Daoy (cell line): ENCODE measurements at regions not wholly inside any gene's neighbourhood (a gene's known extent, or its start where the extent isn't known, plus 50 kb on each side); places are given as distances from the start of the nearest gene placed in this dataset.
A peak's percentile ranks its signal among the peaks of the same experiment; 100 is the strongest.
"Not testable (repeated sequence)": the region's sequence is repeated elsewhere in the genome, so short reads cannot be mapped to it uniquely, and the experiment has no call there.

Source experiments
- DNase-seq: peaks from one replicate; pipeline ENCODE4 v3.0.0-alpha.2; 2015; ENCODE audit warnings: low read depth

DNA sequence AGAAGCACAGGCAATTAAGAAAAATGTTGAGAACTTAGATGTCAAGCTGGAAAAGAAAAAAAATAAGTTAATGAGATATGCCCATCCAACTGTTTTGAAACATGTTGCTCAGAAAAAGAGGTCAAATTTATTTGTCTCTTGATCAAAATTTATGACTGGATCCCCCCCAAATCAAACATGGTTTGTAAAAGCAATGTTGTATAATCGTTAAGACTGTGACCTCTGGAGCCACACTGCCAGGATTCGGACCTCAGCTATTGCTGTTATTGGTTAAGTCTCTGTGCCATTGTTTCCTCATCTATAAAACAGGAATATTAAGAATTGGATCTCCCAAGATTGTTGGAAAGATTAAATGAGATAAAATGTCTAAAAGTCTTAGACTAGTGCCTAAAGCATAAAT lies 51.9 kb upstream of the LRRK2 start:
- no peak for DNase-seq

GRCh38 chr12:40171501-40171900 lies 53.3 kb upstream of the LRRK2 start:
- DNase-seq, result peak; percentile 7

DNA sequence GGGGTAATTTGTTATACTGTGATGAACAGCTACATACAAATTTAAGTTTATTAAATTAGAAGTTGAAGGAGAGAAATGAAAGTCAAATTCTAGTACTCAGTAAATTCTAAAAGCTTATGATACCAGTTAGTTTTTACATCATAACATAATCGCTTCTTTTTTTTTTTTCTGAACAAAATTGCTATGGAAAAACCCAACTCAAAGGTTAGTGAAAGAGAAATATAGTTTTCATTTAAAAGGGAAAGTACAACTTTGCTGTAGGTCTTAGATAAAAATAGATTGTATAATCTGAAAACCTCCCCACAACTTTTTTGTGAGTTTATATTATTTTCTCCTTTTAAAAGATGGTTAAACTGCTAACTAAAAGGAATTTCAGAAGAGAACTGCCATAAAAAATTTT lies 53.7 kb upstream of the LRRK2 start:
- DNase-seq, result no peak

GRCh38 chr12:40170593-40170992 lies 54.2 kb upstream of the LRRK2 start:
- peak; percentile 5 for DNase-seq

DNA sequence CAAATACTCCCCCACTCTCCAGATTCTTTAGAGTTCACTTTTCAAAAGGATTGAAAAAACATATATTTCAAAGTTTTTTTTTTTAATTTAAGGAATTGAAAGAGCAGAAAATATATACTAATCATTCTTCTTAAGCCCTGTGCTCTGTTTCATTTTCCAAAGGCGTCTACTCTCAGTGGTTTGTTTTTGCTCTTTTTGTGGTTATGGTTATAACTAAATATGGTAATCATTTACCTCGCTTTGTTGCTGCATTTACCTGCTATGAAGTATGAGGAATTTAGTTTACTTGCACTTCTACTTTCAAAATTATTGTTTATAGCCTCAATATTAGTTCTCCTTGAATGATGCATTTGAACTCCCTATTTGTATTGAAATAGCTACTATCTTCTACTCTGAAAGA lies 55.9 kb upstream of the LRRK2 start:
- no peak for DNase-seq

DNA sequence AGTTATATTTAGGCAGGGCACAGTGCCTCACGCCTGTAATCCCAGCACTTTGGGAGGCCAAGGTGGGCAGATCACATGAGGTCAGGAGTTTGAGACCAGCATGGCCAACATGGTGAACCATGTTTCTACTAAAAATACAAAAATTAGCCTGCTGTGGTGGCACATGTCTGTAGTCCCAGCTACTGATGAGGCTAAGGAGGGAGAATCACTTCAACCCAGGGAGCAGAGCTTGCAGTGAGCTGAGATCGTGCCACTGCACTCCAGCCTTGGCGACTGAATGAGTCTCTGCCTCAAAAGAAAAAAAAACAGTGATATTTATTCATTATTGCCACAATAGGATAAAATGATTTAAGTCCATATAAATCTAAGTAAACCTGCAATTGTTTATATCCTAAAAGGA lies 56.4 kb upstream of the LRRK2 start:
- DNase-seq, result not testable (repeated sequence)

GRCh38 chr12:40168001-40168400 lies 56.8 kb upstream of the LRRK2 start:
- no peak for DNase-seq

DNA sequence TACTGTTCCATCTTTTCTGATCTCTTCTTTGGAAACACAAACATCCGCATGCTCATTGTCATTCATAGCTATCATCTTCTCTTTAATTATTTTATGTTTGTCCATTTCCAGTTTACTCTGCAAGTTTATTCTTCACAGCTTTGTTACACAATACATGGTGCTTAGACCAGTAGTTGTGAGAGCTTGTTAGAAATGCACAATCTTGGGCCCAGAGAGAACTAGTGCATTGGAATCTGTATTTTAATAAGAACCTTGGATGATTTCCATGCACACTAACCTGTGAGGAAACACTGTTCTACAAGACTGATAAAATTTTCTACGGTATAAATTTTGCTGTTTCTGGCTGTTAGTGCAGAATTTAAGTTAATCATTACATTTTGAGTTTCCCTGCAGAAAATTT lies 59.3 kb upstream of the SLC2A13 start:
- DNase-seq, result no peak

DNA sequence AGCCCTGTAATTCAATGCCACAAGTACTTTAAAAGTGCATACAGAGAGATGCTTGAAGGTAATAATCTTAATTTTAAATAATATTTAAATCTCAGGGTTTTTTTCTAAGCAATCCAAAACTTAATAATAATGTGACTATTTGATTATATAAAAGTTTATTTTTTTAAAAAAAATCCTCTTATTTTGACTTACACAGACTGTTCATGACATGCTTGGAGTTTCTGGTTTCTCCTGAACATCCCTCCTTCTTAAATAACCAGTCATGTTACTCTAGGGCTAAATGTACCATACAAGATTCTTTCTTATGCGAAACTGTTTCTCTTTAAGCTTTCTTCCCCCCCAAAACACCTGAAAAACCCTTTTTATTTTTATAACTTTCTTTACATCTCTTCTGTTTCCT lies 58.2 kb upstream of the SLC2A13 start:
- no peak for DNase-seq

DNA sequence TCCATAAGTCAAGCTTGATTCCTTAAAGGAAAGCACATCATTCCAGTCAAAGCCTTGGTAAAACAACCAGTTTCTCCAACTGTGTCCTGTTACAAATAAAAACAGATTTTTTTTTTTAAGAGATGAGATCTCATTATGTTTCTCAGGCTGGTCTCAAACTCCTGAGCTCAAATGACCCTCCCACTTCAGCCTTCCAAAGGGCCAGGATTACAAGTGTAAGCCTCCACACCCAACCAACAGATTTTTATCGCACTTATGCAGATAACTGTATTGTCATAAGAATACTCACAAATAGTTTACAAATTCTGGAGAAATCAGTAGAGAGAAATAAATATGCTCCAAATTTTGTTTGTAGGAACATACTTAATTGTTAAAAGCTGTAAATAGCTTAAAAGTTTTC lies 56.2 kb upstream of the SLC2A13 start:
- no peak for DNase-seq

DNA sequence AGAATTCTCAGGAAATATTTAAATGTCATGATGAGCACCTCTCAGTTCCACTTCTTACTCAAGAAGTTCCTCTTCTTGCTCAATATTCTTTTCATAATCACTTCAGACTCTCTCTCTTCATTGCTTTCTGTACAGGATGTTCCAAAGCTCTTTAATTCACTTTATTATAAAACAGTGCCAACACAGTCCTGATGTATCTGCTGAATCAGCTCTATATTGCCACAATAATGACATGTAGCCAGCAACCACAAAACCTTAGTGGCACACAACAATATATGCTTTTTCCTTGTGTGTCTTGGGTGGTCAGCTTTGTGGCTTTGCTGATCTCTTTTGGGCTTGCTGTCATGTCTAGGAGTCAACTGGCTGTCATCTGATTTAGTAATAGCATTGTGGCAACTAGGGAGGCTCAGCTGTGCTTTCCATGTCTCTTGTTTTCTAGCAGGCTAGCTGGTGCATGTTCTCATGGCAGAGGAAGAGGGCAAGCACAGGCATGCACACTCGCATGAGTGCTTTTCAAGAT lies 52.8 kb upstream of the SLC2A13 start:
- DNase-seq, result no peak

DNA sequence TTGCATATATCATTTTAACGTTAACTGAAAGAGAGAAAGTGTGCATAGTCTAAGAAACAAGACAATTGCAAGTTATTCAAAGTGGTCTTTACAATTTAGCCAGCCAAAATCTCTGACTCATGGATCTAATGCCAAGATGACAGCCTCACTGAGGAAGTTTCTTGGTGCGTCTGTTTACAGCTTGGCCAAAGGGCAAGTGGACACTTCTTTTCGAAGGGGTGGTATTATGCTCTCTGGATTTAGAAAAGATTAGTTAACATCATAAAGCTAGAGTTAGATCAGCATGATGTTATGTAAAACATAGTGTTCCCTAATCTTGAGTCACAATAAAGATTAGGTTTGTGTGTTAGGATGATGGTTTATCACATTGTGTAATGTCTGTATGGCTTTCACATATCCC lies 51.5 kb upstream of the SLC2A13 start:
- no peak for DNase-seq

DNA sequence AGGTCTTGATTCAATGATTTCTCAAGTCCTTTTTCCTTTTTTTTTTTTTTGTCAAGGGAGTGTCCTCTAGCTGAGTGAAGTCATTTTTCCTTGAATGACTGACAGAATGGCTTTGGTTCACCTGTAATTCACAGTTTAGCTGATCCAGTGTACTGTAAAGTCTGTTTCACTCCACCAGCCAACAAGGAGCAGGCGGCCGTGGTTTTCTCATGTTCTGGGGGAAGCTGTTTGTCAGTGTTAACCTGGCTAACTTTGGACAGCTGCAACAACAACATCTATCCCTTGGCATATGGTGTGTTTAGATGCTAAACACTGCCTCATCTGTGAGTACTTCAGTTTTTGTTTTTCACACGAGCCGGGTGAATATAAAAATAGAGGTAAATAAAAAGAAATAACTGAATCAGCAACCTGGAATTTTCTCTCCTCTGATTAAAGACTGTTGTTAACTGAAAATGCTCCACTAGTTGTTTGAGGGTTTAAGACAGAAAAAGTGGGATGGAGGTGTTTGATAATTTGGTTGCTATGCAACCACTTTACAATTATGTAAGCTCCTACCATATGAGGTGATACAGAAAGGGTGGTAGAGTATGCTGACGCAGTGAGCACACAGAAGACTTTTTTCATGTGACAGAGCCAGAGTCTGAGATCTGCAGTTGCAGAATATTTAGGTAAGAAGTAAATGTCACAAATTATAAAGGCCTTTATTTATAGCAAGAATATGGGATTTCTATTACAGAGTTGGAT lies 50.3 kb upstream of the SLC2A13 start:
- DNase-seq, result no peak
